ENCODE measurements at regions not wholly inside any gene's neighbourhood (a gene's known extent, or its start where the extent isn't known, plus 50 kb on each side); places are given as distances from the start of the nearest gene placed in this dataset.

- H2BK15ac ChIP-seq (ENCODE audit: low read depth, low read length) = no peak overlapping the region
- no peak overlapping the region for H4K91ac ChIP-seq (ENCODE audit: insufficient read depth, low read depth, low read length)
- no peak overlapping the region for H3K4me2 ChIP-seq (ENCODE audit: low read depth, low read length)
- no peak overlapping the region for H2AK9ac ChIP-seq (replicated peaks; ENCODE audit: low read depth, low read length, poor library complexity)
- no peak overlapping the region for H2AK5ac ChIP-seq (ENCODE audit: low read depth, low read length)
- H2BK5ac ChIP-seq (ENCODE audit: low read depth, low read length, poor library complexity, severe bottlenecking) = no peak overlapping the region
- no peak overlapping the region for H4K5ac ChIP-seq (ENCODE audit: low read depth, low read length)
- in situ Hi-C loops (cut with MboI; ENCODE audit: low sequenced_read_pairs) = no loop called here
- H3K36me3 ChIP-seq (ENCODE audit: control insufficient read depth, insufficient read depth, low read length) = no peaks in the 10 kb centered on the region
- H2AFZ ChIP-seq (replicated peaks; ENCODE audit: low read length, poor library complexity) = no peak overlapping the region
- H3K4ac ChIP-seq (ENCODE audit: low read depth, low read length) = no peak overlapping the region
- dilution Hi-C loops (cut with HindIII; ENCODE audit: low sequenced_read_pairs, unreplicated experiment) = no loop called here
- H3K9me3 ChIP-seq (ENCODE audit: control insufficient read depth, insufficient read depth, low read length) = no peaks in the 10 kb centered on the region
- no TSS peak for BruUV-seq (replicated peaks)
- CTCF ChIA-PET = no interaction called here
- H3K14ac ChIP-seq (replicated peaks; ENCODE audit: low read depth, low read length) = no peak overlapping the region
- H3K56ac ChIP-seq (ENCODE audit: extremely low read depth, insufficient read depth, low read length) = no peak overlapping the region
- H3K18ac ChIP-seq (ENCODE audit: low read depth, low read length) = no peak overlapping the region
- intact Hi-C loops (cut with micrococcal nuclease) = no loop called here
- no peak overlapping the region for H2BK20ac ChIP-seq (ENCODE audit: low read depth, low read length)
- no peak overlapping the region for H3K23ac ChIP-seq (ENCODE audit: low read depth, low read length)
- H3K27ac ChIP-seq (ENCODE audit: insufficient read depth, low read length) = no peak overlapping the region
- no peak overlapping the region for H4K8ac ChIP-seq (ENCODE audit: low read depth in 2 of 2, low read length in 2 of 2)
- ATAC-seq (ENCODE audit: low read depth) (no peak), DNase-seq (no peak)
- H3K9me1 ChIP-seq (ENCODE audit: insufficient read depth, low read length) = no peaks in the 10 kb centered on the region
- no CpG with 5 or more reads among the region's 5 CpGs for WGBS, 2 experiments (ENCODE audit: extremely low coverage in 2 of 2, insufficient read length in 1 of 2)
- no peaks in the 10 kb centered on the region for H4K20me1 ChIP-seq (ENCODE audit: insufficient read depth, low read length)
- H3K4me3 ChIP-seq (ENCODE audit: insufficient read depth, low read depth, low read length) = no peak overlapping the region
- H2BK120ac ChIP-seq (ENCODE audit: low read depth, low read length) = no peak overlapping the region
- H3K4me1 ChIP-seq (ENCODE audit: control insufficient read depth, insufficient read depth, low read length) = no peaks in the 10 kb centered on the region
- TF ChIP-seq SMC3 (IDR thresholded peaks at IDR 0.05; ENCODE audit: low read depth, low read length) = no peak
- no peak for TF ChIP-seq RCOR1 (IDR thresholded peaks at IDR 0.05; ENCODE audit: insufficient replicate concordance, low read length)
- TF ChIP-seq CHD1 (IDR thresholded peaks at IDR 0.05; ENCODE audit: low read depth, low read length) = no peak
- TF ChIP-seq NFE2L2 (IDR thresholded peaks at IDR 0.05; ENCODE audit: low read depth, low read length) = no peak
- no peaks in the 10 kb centered on the region for H3K79me1 ChIP-seq (ENCODE audit: low read depth in 1 of 2, low read length in 2 of 2)
- H3K27me3 ChIP-seq (ENCODE audit: control insufficient read depth, insufficient read depth, low read length) = no peaks in the 10 kb centered on the region
- H3K9ac ChIP-seq (ENCODE audit: low read depth, low read length) = no peak overlapping the region
- POLR2A ChIA-PET (ENCODE audit: unreplicated experiment) = no interaction called here
These were observed 393.5 kb upstream of the SOX9 start for GRCh38 chr17:71727292-71727691.

Measured in IMR-90 (cell line).